Lower leg skin (tissue), 3 donors: ENCODE measurements at regions not wholly inside any gene's neighbourhood (a gene's known extent, or its start where the extent isn't known, plus 50 kb on each side); places are given as distances from the start of the nearest gene placed in this dataset.

Source experiments
- CTCF ChIP-seq, 3 donors: fragments of 450-650 bp; IDR thresholded peaks; one replicate each; pipeline ENCODE4 v1.5.1; 2016; ENCODE audit warnings: antibody characterized with exemption in 3 of 3, mild to moderate bottlenecking in 3 of 3, moderate library complexity in 2 of 3
- POLR2A ChIP-seq, 2 donors: fragments of 450-650 bp; IDR thresholded peaks; one replicate each; pipeline ENCODE4 v1.6.1; 2016 to 2017; ENCODE audit warnings: antibody characterized with exemption in 2 of 2, mild to moderate bottlenecking in 1 of 2, moderate library complexity in 1 of 2

- TF ChIP-seq CTCF (IDR thresholded peaks at IDR 0.05) (no peak), POLR2A (IDR thresholded peaks at IDR 0.05) (no peak)
These were observed 205.6 kb upstream of the SOX5 start for GRCh38 chr12:24155042-24155441.
